WTC11 (cell line): ENCODE measurements at regions not wholly inside any gene's neighbourhood (a gene's known extent, or its start where the extent isn't known, plus 50 kb on each side); places are given as distances from the start of the nearest gene placed in this dataset.
"Not testable (repeated sequence)": the region's sequence is repeated elsewhere in the genome, so short reads cannot be mapped to it uniquely, and the experiment has no call there.

Experiments
- ATAC-seq: fragments of 200-7000 bp; cut with Tn5 transposase; 2 replicates; pipeline ENCODE4 v1.10.0; 2021; ENCODE audit warnings: mild to moderate bottlenecking, moderate library complexity
- CTCF ChIA-PET: fragments of 300-600 bp; sonication (Branson Sonifier 250); formaldehyde crosslinking; loops from one replicate; lab custom pipeline; 2021; ENCODE audit warnings: antibody characterized with exemption; lab: Charles Lee
- POLR2A ChIA-PET: fragments of 350-600 bp; sonication (Branson Sonifier 250); formaldehyde crosslinking; loops from one replicate; lab custom pipeline; 2021; ENCODE audit warnings: antibody characterized with exemption; lab: Charles Lee
- DNase-seq: peaks from one replicate; pipeline ENCODE4 v3.0.0; 2021; ENCODE audit warnings: low spot score
- H3K27ac Mint-ChIP-seq: 2 replicates; pipeline ENCODE4 v1.8.0; 2021; ENCODE audit warnings: mixed read lengths
- H3K27me3 Mint-ChIP-seq: 2 replicates; pipeline ENCODE4 v1.8.0; 2021; ENCODE audit warnings: low read depth, mild to moderate bottlenecking, moderate library complexity, mixed read lengths
- H3K36me3 Mint-ChIP-seq: 2 replicates; pipeline ENCODE4 v1.8.0; 2021; ENCODE audit warnings: mixed read lengths
- H3K4me1 Mint-ChIP-seq: 2 replicates; pipeline ENCODE4 v1.8.0; 2022; ENCODE audit warnings: mixed read lengths
- H3K4me3 Mint-ChIP-seq: 2 replicates; pipeline ENCODE4 v1.8.0; 2021; ENCODE audit warnings: mild to moderate bottlenecking, moderate library complexity, mixed read lengths
- H3K9me3 Mint-ChIP-seq: 2 replicates; pipeline ENCODE4 v1.8.0; 2021; ENCODE audit warnings: mixed read lengths
- ATF6 ChIP-seq: sonication (generic); formaldehyde crosslinking; IDR thresholded peaks from 2 replicates; pipeline ENCODE4 v1.8.1; 2023; ENCODE audit warnings: mild to moderate bottlenecking, missing genetic modification reagents
- CDX4 ChIP-seq: fragments of 250-450 bp; sonication (Bioruptor Pico); IDR thresholded peaks from 2 replicates; pipeline ENCODE4 v1.9.0; 2021; ENCODE audit warnings: moderate library complexity, mild to moderate bottlenecking, inconsistent platforms, borderline replicate concordance
- CREB1 ChIP-seq: sonication (generic); formaldehyde crosslinking; IDR thresholded peaks from 2 replicates; pipeline ENCODE4 v1.8.0; 2023; ENCODE audit warnings: mild to moderate bottlenecking, missing genetic modification reagents
- CREM ChIP-seq: sonication (generic); formaldehyde crosslinking; IDR thresholded peaks from 2 replicates; pipeline ENCODE4 v1.8.1; 2022; ENCODE audit warnings: mild to moderate bottlenecking, missing genetic modification reagents, moderate library complexity
- E2F4 ChIP-seq: sonication (generic); formaldehyde crosslinking; IDR thresholded peaks from 2 replicates; pipeline ENCODE4 v1.8.1; 2022; ENCODE audit warnings: low read depth, mild to moderate bottlenecking, moderate library complexity, missing genetic modification reagents, borderline replicate concordance
- FOXJ3 ChIP-seq: sonication (generic); formaldehyde crosslinking; IDR thresholded peaks from 2 replicates; pipeline ENCODE4 v1.9.0; 2021; ENCODE audit warnings: missing genetic modification reagents, mild to moderate bottlenecking, borderline replicate concordance
- GTF2I ChIP-seq: fragments of 250-450 bp; sonication (Bioruptor Pico); conservative IDR thresholded peaks from 2 replicates; pipeline ENCODE4 v1.4.0; 2021; ENCODE audit warnings: mild to moderate bottlenecking
- SMAD3 ChIP-seq: sonication (generic); formaldehyde crosslinking; IDR thresholded peaks from 2 replicates; pipeline ENCODE4 v1.8.0; 2022; ENCODE audit warnings: missing genetic modification reagents, mild to moderate bottlenecking, borderline replicate concordance
- TP53 ChIP-seq: sonication (generic); formaldehyde crosslinking; IDR thresholded peaks from 2 replicates; pipeline ENCODE4 v1.8.1; 2023; ENCODE audit warnings: mild to moderate bottlenecking, missing genetic modification reagents
- TF ChIP-seq, protein P1 (sequence below): fragments of 250-450 bp; sonication (Bioruptor Pico); IDR thresholded peaks from 2 replicates; pipeline ENCODE4 v1.9.0; 2021; ENCODE audit warnings: mild to moderate bottlenecking
- TF ChIP-seq, protein P2 (sequence below): sonication (generic); formaldehyde crosslinking; IDR thresholded peaks from 2 replicates; pipeline ENCODE4 v1.8.1; 2023; ENCODE audit warnings: mild to moderate bottlenecking, moderate library complexity, missing genetic modification reagents
- TF ChIP-seq, protein P3 (sequence below): sonication (generic); formaldehyde crosslinking; conservative IDR thresholded peaks from 2 replicates; pipeline ENCODE4 v1.8.1; 2023; ENCODE audit warnings: mild to moderate bottlenecking, low read depth, missing genetic modification reagents, moderate library complexity

DNA sequence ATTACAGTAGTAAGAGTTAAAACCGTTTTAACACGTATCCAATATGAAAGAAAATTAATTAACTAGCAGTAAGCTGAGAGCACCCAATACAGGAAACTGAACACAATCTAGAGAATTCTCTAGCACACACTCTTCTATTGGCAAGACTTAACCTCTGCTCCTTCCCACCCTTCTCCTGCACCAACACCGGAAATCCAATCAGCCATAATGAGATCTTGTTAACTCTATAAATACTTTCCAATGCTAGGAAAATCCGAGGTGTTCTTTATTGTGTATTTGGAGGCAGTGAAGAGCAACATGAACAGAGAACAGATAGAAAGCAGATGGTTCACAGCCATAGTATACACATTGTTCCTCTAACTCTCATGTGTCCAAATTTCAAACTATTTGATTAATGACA, 591.7 kb downstream of the CETN3 start:
- H3K36me3 Mint-ChIP-seq: no peaks in the 10 kb centered on the region
- peaks cover 1% of the 10 kb centered on the region for H3K4me1 Mint-ChIP-seq
- CTCF ChIA-PET: no interaction called here
- TF ChIP-seq CREB1 (CRISPR knock-in tag): no peak
- no peak for TF ChIP-seq FOXJ3
- TF ChIP-seq CREM (CRISPR knock-in tag): no peak
- TF ChIP-seq SMAD3 (CRISPR knock-in tag): no peak
- TF ChIP-seq GTF2I (CRISPR knock-in tag): no peak
- TF ChIP-seq E2F4 (CRISPR knock-in tag): no peak
- TF ChIP-seq, protein P1, sequence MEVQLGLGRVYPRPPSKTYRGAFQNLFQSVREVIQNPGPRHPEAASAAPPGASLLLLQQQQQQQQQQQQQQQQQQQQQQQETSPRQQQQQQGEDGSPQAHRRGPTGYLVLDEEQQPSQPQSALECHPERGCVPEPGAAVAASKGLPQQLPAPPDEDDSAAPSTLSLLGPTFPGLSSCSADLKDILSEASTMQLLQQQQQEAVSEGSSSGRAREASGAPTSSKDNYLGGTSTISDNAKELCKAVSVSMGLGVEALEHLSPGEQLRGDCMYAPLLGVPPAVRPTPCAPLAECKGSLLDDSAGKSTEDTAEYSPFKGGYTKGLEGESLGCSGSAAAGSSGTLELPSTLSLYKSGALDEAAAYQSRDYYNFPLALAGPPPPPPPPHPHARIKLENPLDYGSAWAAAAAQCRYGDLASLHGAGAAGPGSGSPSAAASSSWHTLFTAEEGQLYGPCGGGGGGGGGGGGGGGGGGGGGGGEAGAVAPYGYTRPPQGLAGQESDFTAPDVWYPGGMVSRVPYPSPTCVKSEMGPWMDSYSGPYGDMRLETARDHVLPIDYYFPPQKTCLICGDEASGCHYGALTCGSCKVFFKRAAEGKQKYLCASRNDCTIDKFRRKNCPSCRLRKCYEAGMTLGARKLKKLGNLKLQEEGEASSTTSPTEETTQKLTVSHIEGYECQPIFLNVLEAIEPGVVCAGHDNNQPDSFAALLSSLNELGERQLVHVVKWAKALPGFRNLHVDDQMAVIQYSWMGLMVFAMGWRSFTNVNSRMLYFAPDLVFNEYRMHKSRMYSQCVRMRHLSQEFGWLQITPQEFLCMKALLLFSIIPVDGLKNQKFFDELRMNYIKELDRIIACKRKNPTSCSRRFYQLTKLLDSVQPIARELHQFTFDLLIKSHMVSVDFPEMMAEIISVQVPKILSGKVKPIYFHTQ (CRISPR knock-in tag): no peak
- TF ChIP-seq, protein P2, sequence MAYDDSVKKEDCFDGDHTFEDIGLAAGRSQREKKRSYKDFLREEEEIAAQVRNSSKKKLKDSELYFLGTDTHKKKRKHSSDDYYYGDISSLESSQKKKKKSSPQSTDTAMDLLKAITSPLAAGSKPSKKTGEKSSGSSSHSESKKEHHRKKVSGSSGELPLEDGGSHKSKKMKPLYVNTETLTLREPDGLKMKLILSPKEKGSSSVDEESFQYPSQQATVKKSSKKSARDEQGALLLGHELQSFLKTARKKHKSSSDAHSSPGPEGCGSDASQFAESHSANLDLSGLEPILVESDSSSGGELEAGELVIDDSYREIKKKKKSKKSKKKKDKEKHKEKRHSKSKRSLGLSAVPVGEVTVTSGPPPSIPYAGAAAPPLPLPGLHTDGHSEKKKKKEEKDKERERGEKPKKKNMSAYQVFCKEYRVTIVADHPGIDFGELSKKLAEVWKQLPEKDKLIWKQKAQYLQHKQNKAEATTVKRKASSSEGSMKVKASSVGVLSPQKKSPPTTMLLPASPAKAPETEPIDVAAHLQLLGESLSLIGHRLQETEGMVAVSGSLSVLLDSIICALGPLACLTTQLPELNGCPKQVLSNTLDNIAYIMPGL (CRISPR knock-in tag): no peak
- no peak overlapping the region for H3K4me3 Mint-ChIP-seq
- ATAC-seq: no peak
- DNase-seq: no peak
- POLR2A ChIA-PET: no interaction called here
- no peak overlapping the region for H3K27ac Mint-ChIP-seq
- peaks cover 15% of the 10 kb centered on the region for H3K9me3 Mint-ChIP-seq
- no peaks in the 10 kb centered on the region for H3K27me3 Mint-ChIP-seq

DNA sequence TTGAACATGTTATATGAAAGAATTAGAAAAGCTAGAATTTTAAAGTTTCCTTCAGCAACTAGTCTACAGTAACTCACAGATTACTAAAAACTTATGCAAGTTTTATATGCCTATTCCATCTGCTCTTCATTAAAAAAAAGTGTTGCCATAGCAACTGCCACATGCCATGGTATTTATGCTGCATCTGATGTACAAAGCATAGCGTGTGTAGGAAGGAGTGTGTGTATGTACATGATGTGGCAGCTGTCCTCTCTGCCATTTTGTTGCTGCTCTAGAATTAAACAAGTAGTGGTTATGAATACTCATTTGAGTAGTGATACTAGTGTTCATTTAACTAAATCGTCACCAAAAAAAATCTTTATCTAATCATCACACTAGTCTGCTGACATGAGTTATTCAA, 593.5 kb downstream of the CETN3 start:
- ChIA-PET POLR2A (no interaction called here), CTCF (no interaction called here)
- no peak for DNase-seq
- no peaks in the 10 kb centered on the region for H3K27me3 Mint-ChIP-seq
- TF ChIP-seq TP53 (no peak), ATF6 (CRISPR knock-in tag) (no peak), CDX4 (CRISPR knock-in tag) (no peak)
- TF ChIP-seq, protein P3, sequence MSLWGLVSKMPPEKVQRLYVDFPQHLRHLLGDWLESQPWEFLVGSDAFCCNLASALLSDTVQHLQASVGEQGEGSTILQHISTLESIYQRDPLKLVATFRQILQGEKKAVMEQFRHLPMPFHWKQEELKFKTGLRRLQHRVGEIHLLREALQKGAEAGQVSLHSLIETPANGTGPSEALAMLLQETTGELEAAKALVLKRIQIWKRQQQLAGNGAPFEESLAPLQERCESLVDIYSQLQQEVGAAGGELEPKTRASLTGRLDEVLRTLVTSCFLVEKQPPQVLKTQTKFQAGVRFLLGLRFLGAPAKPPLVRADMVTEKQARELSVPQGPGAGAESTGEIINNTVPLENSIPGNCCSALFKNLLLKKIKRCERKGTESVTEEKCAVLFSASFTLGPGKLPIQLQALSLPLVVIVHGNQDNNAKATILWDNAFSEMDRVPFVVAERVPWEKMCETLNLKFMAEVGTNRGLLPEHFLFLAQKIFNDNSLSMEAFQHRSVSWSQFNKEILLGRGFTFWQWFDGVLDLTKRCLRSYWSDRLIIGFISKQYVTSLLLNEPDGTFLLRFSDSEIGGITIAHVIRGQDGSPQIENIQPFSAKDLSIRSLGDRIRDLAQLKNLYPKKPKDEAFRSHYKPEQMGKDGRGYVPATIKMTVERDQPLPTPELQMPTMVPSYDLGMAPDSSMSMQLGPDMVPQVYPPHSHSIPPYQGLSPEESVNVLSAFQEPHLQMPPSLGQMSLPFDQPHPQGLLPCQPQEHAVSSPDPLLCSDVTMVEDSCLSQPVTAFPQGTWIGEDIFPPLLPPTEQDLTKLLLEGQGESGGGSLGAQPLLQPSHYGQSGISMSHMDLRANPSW (CRISPR knock-in tag): no peak
- H3K4me1 Mint-ChIP-seq: no peaks in the 10 kb centered on the region
- ATAC-seq: no peak
- no peak overlapping the region for H3K4me3 Mint-ChIP-seq
- H3K36me3 Mint-ChIP-seq: no peaks in the 10 kb centered on the region
- peaks cover 9% of the 10 kb centered on the region for H3K9me3 Mint-ChIP-seq
- H3K27ac Mint-ChIP-seq: no peak overlapping the region

DNA sequence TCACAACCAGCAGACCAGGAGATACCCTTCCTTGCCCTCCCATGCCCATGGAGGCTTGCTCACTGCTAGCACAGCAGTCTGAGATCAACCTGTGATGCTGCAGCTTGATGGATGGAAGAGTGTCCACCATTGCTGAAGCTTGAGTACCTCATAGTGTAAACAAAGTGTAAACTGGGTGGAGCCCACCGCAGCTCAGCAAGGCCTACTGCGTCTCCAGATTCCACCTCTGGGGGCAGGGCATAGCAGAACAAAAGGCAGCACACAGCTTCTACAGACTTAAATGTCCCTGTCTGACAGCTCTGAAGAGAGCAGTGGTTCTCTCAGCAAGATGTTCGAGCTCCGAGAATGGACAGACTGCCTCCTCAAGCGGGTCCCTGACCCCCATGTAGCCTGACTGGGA, 608.8 kb downstream of the CETN3 start:
- POLR2A ChIA-PET, H3K36me3 Mint-ChIP-seq, H3K4me3 Mint-ChIP-seq, H3K27me3 Mint-ChIP-seq, H3K4me1 Mint-ChIP-seq, H3K27ac Mint-ChIP-seq: not testable (repeated sequence)
- ATAC-seq (peak; percentile 71), DNase-seq (peak; percentile 30)
- peaks cover 20% of the 10 kb centered on the region for H3K9me3 Mint-ChIP-seq
- CTCF ChIA-PET: interaction anchor here (1.2 kb wide), 1 partner anchor 303 kb away, joined by 3 read pairs; no protein-coding TSS in a partner anchor

DNA sequence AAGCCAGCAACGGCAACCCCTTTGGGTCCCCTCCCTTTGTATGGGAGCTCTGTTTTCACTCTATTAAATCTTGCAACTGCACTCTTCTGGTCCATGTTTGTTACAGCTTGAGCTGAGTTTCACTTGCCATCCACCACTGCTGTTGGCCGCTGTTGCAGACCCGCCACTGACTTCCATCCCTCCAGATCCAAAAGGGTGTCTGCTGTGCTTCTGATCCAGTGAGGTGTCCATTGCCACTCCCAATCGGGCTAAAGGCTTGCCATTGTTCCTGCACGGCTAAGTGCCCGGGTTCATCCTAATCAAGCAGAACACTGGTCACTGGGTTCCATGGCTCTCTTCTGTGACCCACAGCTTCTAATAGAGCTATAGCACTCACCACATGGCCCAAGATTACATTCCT, 615.1 kb downstream of the CETN3 start:
- ATAC-seq, POLR2A ChIA-PET, H3K27me3 Mint-ChIP-seq, DNase-seq, H3K4me3 Mint-ChIP-seq, CTCF ChIA-PET, H3K4me1 Mint-ChIP-seq, H3K27ac Mint-ChIP-seq: not testable (repeated sequence)
- Mint-ChIP-seq H3K36me3 (peaks cover 13% of the 10 kb centered on the region; the same call in 1 of the 2 replicates), H3K9me3 (peaks cover 32% of the 10 kb centered on the region)

DNA sequence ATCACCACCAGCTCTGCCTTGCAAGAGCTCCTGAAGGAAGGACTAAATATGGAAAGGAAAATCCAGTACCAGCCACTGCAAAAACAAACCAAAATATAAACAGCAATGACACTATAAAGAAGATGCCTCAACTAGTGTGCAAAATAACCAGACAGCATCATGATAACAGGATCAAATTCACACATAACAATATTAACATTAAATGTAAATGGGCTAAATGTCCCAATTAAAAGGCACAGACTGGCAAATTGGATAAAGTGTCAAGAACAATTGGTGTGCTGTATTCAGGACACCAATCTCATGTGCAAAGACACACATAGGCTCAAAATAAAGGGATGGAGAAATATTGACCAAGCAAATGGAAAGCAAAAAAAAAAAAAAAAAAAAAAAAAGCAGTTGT, 629.8 kb downstream of the CETN3 start:
- H3K27me3 Mint-ChIP-seq, ATAC-seq, DNase-seq, H3K4me3 Mint-ChIP-seq, CTCF ChIA-PET, POLR2A ChIA-PET, H3K27ac Mint-ChIP-seq, H3K4me1 Mint-ChIP-seq: not testable (repeated sequence)
- H3K36me3 Mint-ChIP-seq: peaks cover 26% of the 10 kb centered on the region
- H3K9me3 Mint-ChIP-seq: peaks cover 41% of the 10 kb centered on the region
